ENCODE measurements at regions not wholly inside any gene's neighbourhood (a gene's known extent, or its start where the extent isn't known, plus 50 kb on each side); places are given as distances from the start of the nearest gene placed in this dataset.

- no peaks in the 10 kb centered on the region for H3K4me1 ChIP-seq
- DNase-seq (ENCODE audit: low read depth in 1 of 2, low spot score in 1 of 2) (no peak), FAIRE-seq (no peak), ATAC-seq (no peak)
- CTCF ChIA-PET, result no interaction called here
- TF ChIP-seq HEYL (CRISPR knock-in tag; IDR thresholded peaks at IDR 0.05) (no peak), FOSL2 (IDR thresholded peaks at IDR 0.05) (no peak), FOSL2 (CRISPR knock-in tag; IDR thresholded peaks at IDR 0.05) (no peak), MAFK (IDR thresholded peaks at IDR 0.05; ENCODE audit: partially characterized antibody) (no peak), NFE2L2 (conservative IDR thresholded peaks at IDR 0.05; ENCODE audit: low read length) (no peak), RNF2 (IDR thresholded peaks at IDR 0.05; ENCODE audit: borderline replicate concordance, low read depth) (no peak), POLR2AphosphoS2 (conservative IDR thresholded peaks at IDR 0.05; ENCODE audit: low read length) (no peak), KDM5A (IDR thresholded peaks at IDR 0.05) (no peak), SMC3 (IDR thresholded peaks at IDR 0.05) (no peak), PBX3 (IDR thresholded peaks at IDR 0.05) (no peak), TP53 (CRISPR knock-in tag; IDR thresholded peaks at IDR 0.05) (no peak), HOXB5 (CRISPR knock-in tag; IDR thresholded peaks at IDR 0.05) (no peak), SREBF2 (IDR thresholded peaks at IDR 0.05) (no peak), NPAS2 (CRISPR knock-in tag; IDR thresholded peaks at IDR 0.05; ENCODE audit: borderline replicate concordance) (no peak), CHD4 (IDR thresholded peaks at IDR 0.05; ENCODE audit: borderline replicate concordance) (no peak)
- no peaks in the 10 kb centered on the region for H3K9me3 ChIP-seq
- no peak overlapping the region for H3K27ac ChIP-seq
- WGBS (ENCODE audit: missing lambda C conversion rate), result 71% methylated on average over 1 of the region's 1 CpG
- POLR2A ChIA-PET, result no interaction called here
- H3K4me2 ChIP-seq, result no peak overlapping the region
- no peak overlapping the region for H3K4me3 ChIP-seq
Measured at GRCh38 chr12:114743799-114744198, 59.8 kb upstream of the TBX3 start.

GRCh38 chr12:114743289-114743688, 59.3 kb upstream of the TBX3 start:
- POLR2A ChIA-PET, result no interaction called here
- no peak for ATAC-seq

More at GRCh38 chr12:114743289-114743688, 59.3 kb upstream of the TBX3 start:
- no peak overlapping the region for H3K4me3 ChIP-seq
- FAIRE-seq (no peak), DNase-seq (ENCODE audit: low read depth in 1 of 2, low spot score in 1 of 2) (no peak)
- no peak overlapping the region for H3K27ac ChIP-seq
- no peaks in the 10 kb centered on the region for H3K4me1 ChIP-seq
- WGBS (ENCODE audit: missing lambda C conversion rate), result 55% methylated on average over 4 of the region's 4 CpGs
- H3K4me2 ChIP-seq, result no peak overlapping the region
- CTCF ChIA-PET, result no interaction called here
- no peaks in the 10 kb centered on the region for H3K9me3 ChIP-seq
- TF ChIP-seq HES2 (IDR thresholded peaks at IDR 0.05), result no peak
- no peak for TF ChIP-seq HOXB13 (CRISPR knock-in tag; IDR thresholded peaks at IDR 0.05; ENCODE audit: low read depth)
- no peak for TF ChIP-seq PHF8 (IDR thresholded peaks at IDR 0.05; ENCODE audit: borderline replicate concordance, low read depth)
- TF ChIP-seq FOXS1 (CRISPR knock-in tag; IDR thresholded peaks at IDR 0.05), result no peak
- TF ChIP-seq MAZ (IDR thresholded peaks at IDR 0.05; ENCODE audit: borderline replicate concordance, low read depth, low read length), result no peak
- no peak for TF ChIP-seq ATOH8 (CRISPR knock-in tag; IDR thresholded peaks at IDR 0.05; ENCODE audit: low read depth)
- no peak for TF ChIP-seq MAX (IDR thresholded peaks at IDR 0.05)
- no peak for TF ChIP-seq TP53 (CRISPR knock-in tag; IDR thresholded peaks at IDR 0.05)
- TF ChIP-seq GATA3 (IDR thresholded peaks at IDR 0.05; ENCODE audit: borderline replicate concordance), result no peak
- no peak for TF ChIP-seq REST (IDR thresholded peaks at IDR 0.05)
- TF ChIP-seq POLR2A (IDR thresholded peaks at IDR 0.05; ENCODE audit: low read length), result no peak
- no peak for TF ChIP-seq RARB (CRISPR knock-in tag; IDR thresholded peaks at IDR 0.05)
- TF ChIP-seq ZFP36 (IDR thresholded peaks at IDR 0.05; ENCODE audit: borderline replicate concordance, partially characterized antibody), result no peak
- no peak for TF ChIP-seq MAFK (IDR thresholded peaks at IDR 0.05; ENCODE audit: partially characterized antibody)
- TF ChIP-seq ELK1 (IDR thresholded peaks at IDR 0.05; ENCODE audit: low read depth, low read length), result no peak
- no peak for TF ChIP-seq CHD2 (IDR thresholded peaks at IDR 0.05; ENCODE audit: low read length, partially characterized antibody)
- no peak for TF ChIP-seq NR3C1 (IDR thresholded peaks at IDR 0.05)
- no peak for TF ChIP-seq SMC3 (IDR thresholded peaks at IDR 0.05)
- no peak for TF ChIP-seq JUNB (IDR thresholded peaks at IDR 0.05)
- no peak for TF ChIP-seq PBX3 (IDR thresholded peaks at IDR 0.05)

Data from A549 (cell line).